ENCODE measurements at regions not wholly inside any gene's neighbourhood (a gene's known extent, or its start where the extent isn't known, plus 50 kb on each side); places are given as distances from the start of the nearest gene placed in this dataset.

DNA sequence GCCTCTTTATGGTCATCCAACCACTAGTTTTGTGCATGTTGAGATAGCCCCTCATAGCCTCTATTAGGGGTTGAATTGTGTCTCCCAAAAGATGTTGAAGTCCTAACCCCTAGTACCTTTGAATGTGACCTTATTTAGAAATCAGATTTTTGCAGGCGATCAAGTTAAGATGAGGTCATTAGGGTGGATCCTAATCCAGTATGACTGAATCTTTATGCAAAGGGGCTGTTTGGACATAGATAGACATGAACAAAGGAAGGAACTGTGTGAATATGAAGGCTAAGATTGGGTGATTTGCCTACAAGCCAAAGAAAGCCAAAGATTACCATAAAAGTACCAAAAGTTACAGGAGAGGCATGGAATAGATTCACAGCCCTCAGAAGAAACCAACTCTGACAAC is 209.6 kb downstream of the NUAK1 start:
- Mint-ChIP-seq H3K9me3 (peaks cover 4% of the 10 kb centered on the region), H3K4me3 (no peak overlapping the region)

GRCh38 chr12:105930557-105931503 is 207.9 kb downstream of the NUAK1 start:
- Mint-ChIP-seq H3K4me3 (no peak overlapping the region), H3K27ac (no peak overlapping the region), H3K9me3 (peaks cover 4% of the 10 kb centered on the region), H3K36me3 (ENCODE audit: low read depth) (no peaks in the 10 kb centered on the region), H3K27me3 (no peaks in the 10 kb centered on the region), H3K4me1 (ENCODE audit: low read depth) (no peaks in the 10 kb centered on the region)

More for the DNA sequence above, 209.6 kb downstream of the NUAK1 start:
- H3K36me3 Mint-ChIP-seq (ENCODE audit: low read depth), result no peaks in the 10 kb centered on the region
- no peak overlapping the region for H3K27ac Mint-ChIP-seq
- no peaks in the 10 kb centered on the region for H3K27me3 Mint-ChIP-seq
- no peaks in the 10 kb centered on the region for H3K4me1 Mint-ChIP-seq (ENCODE audit: low read depth)

DNA sequence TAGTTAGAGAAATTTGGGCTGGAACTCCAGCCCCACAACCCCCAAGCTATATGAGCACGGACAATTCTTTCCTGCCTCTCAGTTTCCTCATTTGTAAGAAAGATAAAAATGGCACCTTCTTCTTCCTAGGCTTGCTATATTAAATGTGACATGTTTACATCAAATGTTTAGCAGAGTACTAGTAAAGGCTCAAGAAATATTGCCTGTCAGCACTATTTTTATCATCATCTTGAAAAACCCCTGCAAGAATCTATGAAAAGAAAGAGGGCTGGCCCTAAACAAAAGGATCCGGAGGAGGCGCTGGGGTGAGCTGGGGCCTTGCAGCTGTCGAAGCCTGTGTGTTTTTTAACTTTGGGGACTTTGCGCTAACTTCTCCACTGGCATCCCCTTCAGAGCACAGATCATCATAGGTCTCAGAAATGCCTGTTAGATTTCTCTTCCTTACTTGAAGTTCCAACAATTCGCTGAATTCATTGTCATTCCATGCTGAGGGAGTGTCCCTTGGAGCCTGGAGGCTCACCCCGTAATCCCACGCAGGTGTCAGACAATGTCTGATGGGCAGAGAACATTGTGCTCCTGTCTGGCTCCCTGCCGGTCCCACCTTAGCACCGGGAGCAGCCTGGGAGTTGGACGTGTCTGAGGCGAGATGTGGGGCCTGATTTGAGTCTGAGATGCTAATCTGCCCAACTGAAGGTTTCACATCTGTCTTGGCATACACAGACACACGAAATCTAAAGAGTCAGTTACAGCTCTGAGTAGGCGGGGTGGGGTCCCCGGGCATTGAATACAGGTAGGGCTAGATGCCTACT is 206.8 kb downstream of the NUAK1 start:
- H3K36me3 Mint-ChIP-seq (ENCODE audit: low read depth), result no peaks in the 10 kb centered on the region

GRCh38 chr12:105933671-105934665 is 204.8 kb downstream of the NUAK1 start:
- peaks cover 4% of the 10 kb centered on the region for H3K27me3 Mint-ChIP-seq

More for the DNA sequence above, 206.8 kb downstream of the NUAK1 start:
- no peaks in the 10 kb centered on the region for H3K27me3 Mint-ChIP-seq
- peaks cover 4% of the 10 kb centered on the region for H3K9me3 Mint-ChIP-seq
- no peak overlapping the region for H3K27ac Mint-ChIP-seq
- no peaks in the 10 kb centered on the region for H3K4me1 Mint-ChIP-seq (ENCODE audit: low read depth)
- H3K4me3 Mint-ChIP-seq, result no peak overlapping the region

DNA sequence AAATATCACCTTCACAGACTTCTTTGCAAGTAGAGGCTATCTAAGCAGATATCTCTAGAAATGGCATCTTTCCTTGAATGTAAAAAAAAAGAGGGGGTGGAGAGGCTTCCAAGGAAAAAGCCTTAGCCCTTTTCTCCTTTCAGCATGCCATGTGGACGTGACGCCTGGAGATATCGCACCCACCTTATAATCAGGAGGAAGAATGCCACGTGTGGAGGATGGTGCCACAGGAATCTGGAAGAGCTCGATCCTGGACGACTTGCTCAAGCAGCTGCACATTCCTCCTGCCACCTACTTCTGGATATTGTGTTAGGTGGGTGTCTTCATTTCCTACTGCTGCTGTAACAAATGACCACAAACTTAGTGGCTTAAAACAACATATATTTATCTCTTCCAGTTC is 203.6 kb downstream of the NUAK1 start:
- peaks cover 4% of the 10 kb centered on the region for H3K27me3 Mint-ChIP-seq
- no peaks in the 10 kb centered on the region for H3K4me1 Mint-ChIP-seq (ENCODE audit: low read depth)
- no peak overlapping the region for H3K4me3 Mint-ChIP-seq
- H3K36me3 Mint-ChIP-seq (ENCODE audit: low read depth), result no peaks in the 10 kb centered on the region
- H3K9me3 Mint-ChIP-seq, result no peaks in the 10 kb centered on the region
- no peak overlapping the region for H3K27ac Mint-ChIP-seq

More at GRCh38 chr12:105933671-105934665, 204.8 kb downstream of the NUAK1 start:
- H3K36me3 Mint-ChIP-seq (ENCODE audit: low read depth), result no peaks in the 10 kb centered on the region
- H3K4me1 Mint-ChIP-seq (ENCODE audit: low read depth), result no peaks in the 10 kb centered on the region
- H3K9me3 Mint-ChIP-seq, result no peaks in the 10 kb centered on the region
- no peak overlapping the region for H3K27ac Mint-ChIP-seq
- H3K4me3 Mint-ChIP-seq, result no peak overlapping the region

GRCh38 chr12:105935981-105936380 is 202.8 kb downstream of the NUAK1 start:
- Mint-ChIP-seq H3K27ac (no peak overlapping the region), H3K36me3 (ENCODE audit: low read depth) (no peaks in the 10 kb centered on the region), H3K9me3 (no peaks in the 10 kb centered on the region), H3K27me3 (peaks cover 4% of the 10 kb centered on the region), H3K4me1 (ENCODE audit: low read depth) (no peaks in the 10 kb centered on the region), H3K4me3 (no peak overlapping the region)

- no peaks in the 10 kb centered on the region for H3K36me3 Mint-ChIP-seq (ENCODE audit: low read depth)
These were observed 202.3 kb downstream of the NUAK1 start for GRCh38 chr12:105936496-105936895.

GRCh38 chr12:105937009-105937408 is 201.7 kb downstream of the NUAK1 start:
- Mint-ChIP-seq H3K4me1 (ENCODE audit: low read depth) (no peaks in the 10 kb centered on the region), H3K9me3 (no peaks in the 10 kb centered on the region), H3K27me3 (peaks cover 4% of the 10 kb centered on the region), H3K4me3 (no peak overlapping the region), H3K36me3 (ENCODE audit: low read depth) (no peaks in the 10 kb centered on the region), H3K27ac (no peak overlapping the region)

More at GRCh38 chr12:105936496-105936895, 202.3 kb downstream of the NUAK1 start:
- no peak overlapping the region for H3K4me3 Mint-ChIP-seq
- H3K4me1 Mint-ChIP-seq (ENCODE audit: low read depth), result no peaks in the 10 kb centered on the region
- no peaks in the 10 kb centered on the region for H3K9me3 Mint-ChIP-seq
- H3K27me3 Mint-ChIP-seq, result peaks cover 4% of the 10 kb centered on the region
- H3K27ac Mint-ChIP-seq, result no peak overlapping the region

DNA sequence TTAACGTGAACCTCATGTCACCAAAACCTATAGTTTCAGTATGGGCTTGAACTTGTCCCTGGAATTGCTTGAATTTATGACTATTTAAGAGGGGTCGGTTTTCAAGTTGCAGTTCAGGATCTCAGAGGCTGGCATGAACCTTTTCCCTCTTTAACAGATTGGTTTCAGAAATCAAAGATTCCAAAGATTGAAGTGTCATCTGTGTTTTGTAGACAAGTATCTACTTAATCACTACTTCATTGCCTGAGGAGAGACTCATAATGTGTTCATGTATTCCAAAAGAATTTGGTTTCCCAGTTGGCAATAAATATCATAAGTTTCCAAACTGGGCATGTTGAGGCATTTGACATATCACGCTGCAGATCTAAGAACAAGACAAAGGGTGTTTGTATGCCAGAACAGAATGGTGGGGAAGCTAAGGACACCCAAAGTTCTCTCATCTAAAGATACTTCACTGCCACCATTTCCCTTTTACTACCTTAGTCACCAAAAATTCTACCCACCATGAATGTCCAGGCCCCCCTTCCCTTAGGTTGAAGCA is 199.5 kb downstream of the NUAK1 start:
- Mint-ChIP-seq H3K4me1 (ENCODE audit: low read depth) (no peaks in the 10 kb centered on the region), H3K27me3 (peaks cover 4% of the 10 kb centered on the region), H3K4me3 (no peak overlapping the region), H3K27ac (no peak overlapping the region), H3K9me3 (no peaks in the 10 kb centered on the region), H3K36me3 (ENCODE audit: low read depth) (no peaks in the 10 kb centered on the region)

DNA sequence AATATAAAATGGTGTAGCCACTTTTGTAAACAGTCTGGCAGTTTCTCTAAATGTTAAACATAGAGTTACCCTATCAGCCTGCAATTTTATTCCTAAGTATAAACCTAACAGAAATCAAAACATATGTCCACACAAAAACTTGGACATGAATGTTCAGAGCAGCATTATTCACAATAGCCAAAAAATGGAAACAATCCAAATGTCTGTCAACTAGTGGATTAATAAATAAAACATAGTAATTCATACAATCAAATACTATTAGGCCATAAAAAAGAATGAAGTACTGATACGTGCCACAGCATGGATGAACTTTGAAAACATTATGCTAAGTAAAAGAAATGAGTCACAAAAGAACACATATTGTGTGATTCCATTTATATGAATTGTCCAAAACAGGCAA is 196.5 kb downstream of the NUAK1 start:
- Mint-ChIP-seq H3K4me3 (no peak overlapping the region), H3K9me3 (no peaks in the 10 kb centered on the region), H3K27me3 (peaks cover 4% of the 10 kb centered on the region), H3K36me3 (ENCODE audit: low read depth) (no peaks in the 10 kb centered on the region), H3K4me1 (ENCODE audit: low read depth) (no peaks in the 10 kb centered on the region), H3K27ac (no peak overlapping the region)

DNA sequence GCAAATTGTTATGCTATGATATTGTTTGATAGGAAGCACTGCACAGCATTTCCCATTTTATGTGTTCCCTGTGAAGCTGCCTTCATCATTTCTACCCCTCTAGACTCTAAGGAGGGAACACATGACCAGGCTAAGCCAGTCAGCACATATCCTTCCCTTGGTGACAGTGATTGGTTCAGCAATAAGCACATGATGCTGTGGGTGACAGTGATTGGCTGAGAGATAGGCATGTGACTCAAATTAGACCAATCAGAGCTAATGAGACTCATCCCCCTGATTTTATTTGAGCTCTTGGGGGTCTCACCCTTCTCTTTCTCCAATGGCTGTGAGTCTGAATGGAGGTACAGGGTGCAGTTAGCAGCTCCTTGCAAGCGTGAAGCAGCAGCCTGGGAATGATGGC is 195.2 kb downstream of the NUAK1 start:
- peaks cover under 1% of the 10 kb centered on the region for H3K9me3 Mint-ChIP-seq
- peaks cover 4% of the 10 kb centered on the region for H3K27me3 Mint-ChIP-seq
- H3K4me3 Mint-ChIP-seq, result no peak overlapping the region
- H3K36me3 Mint-ChIP-seq (ENCODE audit: low read depth), result no peaks in the 10 kb centered on the region
- H3K27ac Mint-ChIP-seq, result no peak overlapping the region
- no peaks in the 10 kb centered on the region for H3K4me1 Mint-ChIP-seq (ENCODE audit: low read depth)

GRCh38 chr12:105944628-105945027 is 194.1 kb downstream of the NUAK1 start:
- H3K27ac Mint-ChIP-seq, result no peak overlapping the region
- H3K9me3 Mint-ChIP-seq, result peaks cover 4% of the 10 kb centered on the region
- H3K36me3 Mint-ChIP-seq (ENCODE audit: low read depth), result no peaks in the 10 kb centered on the region
- H3K4me3 Mint-ChIP-seq, result no peak overlapping the region
- H3K27me3 Mint-ChIP-seq, result no peaks in the 10 kb centered on the region
- no peaks in the 10 kb centered on the region for H3K4me1 Mint-ChIP-seq (ENCODE audit: low read depth)

DNA sequence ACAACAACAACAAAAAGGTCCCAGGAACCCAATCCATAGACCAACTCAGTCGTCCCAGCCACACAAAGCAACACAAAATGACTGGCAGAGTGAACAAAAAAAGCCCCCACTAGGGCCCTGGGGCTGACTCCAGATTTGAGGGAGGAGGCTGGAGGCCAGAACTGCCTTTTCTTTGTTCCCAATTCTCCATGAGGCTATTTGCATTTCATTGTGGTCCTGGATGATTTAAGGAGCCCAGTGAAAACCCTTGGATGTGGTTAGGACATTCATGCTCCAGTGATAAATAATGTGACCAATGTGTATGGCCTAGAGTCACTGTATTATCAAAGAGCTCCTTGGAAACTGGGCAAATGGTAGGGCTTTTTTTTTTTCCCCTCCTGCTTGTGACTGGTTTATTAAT is 192.9 kb downstream of the NUAK1 start:
- Mint-ChIP-seq H3K36me3 (ENCODE audit: low read depth) (no peaks in the 10 kb centered on the region), H3K27ac (no peak overlapping the region)

GRCh38 chr12:105946493-105946901 is 192.3 kb downstream of the NUAK1 start:
- Mint-ChIP-seq H3K9me3 (peaks cover 4% of the 10 kb centered on the region), H3K27me3 (no peaks in the 10 kb centered on the region), H3K36me3 (ENCODE audit: low read depth) (no peaks in the 10 kb centered on the region), H3K27ac (no peak overlapping the region), H3K4me1 (ENCODE audit: low read depth) (no peaks in the 10 kb centered on the region), H3K4me3 (no peak overlapping the region)

More for the DNA sequence above, 192.9 kb downstream of the NUAK1 start:
- Mint-ChIP-seq H3K4me3 (no peak overlapping the region), H3K9me3 (peaks cover 4% of the 10 kb centered on the region), H3K4me1 (ENCODE audit: low read depth) (no peaks in the 10 kb centered on the region), H3K27me3 (no peaks in the 10 kb centered on the region)
